Nephron (organoid): ENCODE measurements at regions not wholly inside any gene's neighbourhood (a gene's known extent, or its start where the extent isn't known, plus 50 kb on each side); places are given as distances from the start of the nearest gene placed in this dataset.

ENCODE experiments used
- H3K27ac Mint-ChIP-seq, 3 experiments: 2 replicates each; pipeline ENCODE4 v1.8.0; 2020; ENCODE audit warnings: mixed read lengths in 3 of 3, mild to moderate bottlenecking in 2 of 3, moderate library complexity in 1 of 3
- H3K27me3 Mint-ChIP-seq: 2 replicates; pipeline ENCODE4 v1.8.0; 2021; ENCODE audit warnings: low read depth, mild to moderate bottlenecking, moderate library complexity, mixed read lengths
- H3K36me3 Mint-ChIP-seq: 2 replicates; pipeline ENCODE4 v1.8.0; 2020; ENCODE audit warnings: low read depth, mixed read lengths
- H3K4me1 Mint-ChIP-seq: 2 replicates; pipeline ENCODE4 v1.8.0; 2020; ENCODE audit warnings: mixed read lengths
- H3K4me3 Mint-ChIP-seq, 3 experiments: 2 replicates each; pipeline ENCODE4 v1.8.0; 2020; ENCODE audit warnings: mild to moderate bottlenecking in 3 of 3, mixed read lengths in 3 of 3, moderate library complexity in 2 of 3
- H3K9me3 Mint-ChIP-seq: 2 replicates; pipeline ENCODE4 v1.8.0; 2020; ENCODE audit warnings: mixed read lengths
- TF ChIP-seq, protein P1 (sequence below), 3 experiments: fragments of 200-600 bp; sonication (generic); IDR thresholded peaks; one replicate each; pipeline ENCODE4 v1.5.0; 2021; ENCODE audit warnings: antibody characterized with exemption in 3 of 3; ENCODE audit not compliant: unreplicated experiment in 3 of 3

DNA sequence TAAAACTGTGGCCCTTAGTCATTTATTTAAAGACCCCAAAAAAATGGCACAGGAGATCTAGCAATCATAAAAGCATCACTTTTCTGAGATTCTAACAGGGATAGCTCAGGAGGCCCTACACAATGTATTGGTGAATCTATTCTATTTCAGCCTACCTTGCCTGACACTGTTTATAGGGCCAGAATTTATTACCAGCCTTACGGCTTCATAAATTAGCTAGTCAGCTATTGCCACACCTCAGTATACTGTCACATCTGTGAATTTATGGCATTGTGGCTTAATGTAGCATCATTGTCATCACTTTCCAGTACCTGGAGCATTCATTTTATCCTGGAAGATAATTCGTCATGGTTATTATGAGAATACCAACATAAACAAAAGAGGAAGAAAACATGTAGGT, 121.2 kb upstream of the ERG start:
- Mint-ChIP-seq H3K4me3 (no peak overlapping the region), H3K9me3 (no peaks in the 10 kb centered on the region), H3K36me3 (peaks cover 3% of the 10 kb centered on the region), H3K4me1 (peaks cover 9% of the 10 kb centered on the region), H3K27me3 (no peaks in the 10 kb centered on the region), H3K27ac (no peak overlapping the region)
- TF ChIP-seq, protein P1, sequence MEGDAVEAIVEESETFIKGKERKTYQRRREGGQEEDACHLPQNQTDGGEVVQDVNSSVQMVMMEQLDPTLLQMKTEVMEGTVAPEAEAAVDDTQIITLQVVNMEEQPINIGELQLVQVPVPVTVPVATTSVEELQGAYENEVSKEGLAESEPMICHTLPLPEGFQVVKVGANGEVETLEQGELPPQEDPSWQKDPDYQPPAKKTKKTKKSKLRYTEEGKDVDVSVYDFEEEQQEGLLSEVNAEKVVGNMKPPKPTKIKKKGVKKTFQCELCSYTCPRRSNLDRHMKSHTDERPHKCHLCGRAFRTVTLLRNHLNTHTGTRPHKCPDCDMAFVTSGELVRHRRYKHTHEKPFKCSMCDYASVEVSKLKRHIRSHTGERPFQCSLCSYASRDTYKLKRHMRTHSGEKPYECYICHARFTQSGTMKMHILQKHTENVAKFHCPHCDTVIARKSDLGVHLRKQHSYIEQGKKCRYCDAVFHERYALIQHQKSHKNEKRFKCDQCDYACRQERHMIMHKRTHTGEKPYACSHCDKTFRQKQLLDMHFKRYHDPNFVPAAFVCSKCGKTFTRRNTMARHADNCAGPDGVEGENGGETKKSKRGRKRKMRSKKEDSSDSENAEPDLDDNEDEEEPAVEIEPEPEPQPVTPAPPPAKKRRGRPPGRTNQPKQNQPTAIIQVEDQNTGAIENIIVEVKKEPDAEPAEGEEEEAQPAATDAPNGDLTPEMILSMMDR (IDR thresholded peaks at IDR 0.05; ENCODE audit: unreplicated experiment in 3 of 3) = no peak

DNA sequence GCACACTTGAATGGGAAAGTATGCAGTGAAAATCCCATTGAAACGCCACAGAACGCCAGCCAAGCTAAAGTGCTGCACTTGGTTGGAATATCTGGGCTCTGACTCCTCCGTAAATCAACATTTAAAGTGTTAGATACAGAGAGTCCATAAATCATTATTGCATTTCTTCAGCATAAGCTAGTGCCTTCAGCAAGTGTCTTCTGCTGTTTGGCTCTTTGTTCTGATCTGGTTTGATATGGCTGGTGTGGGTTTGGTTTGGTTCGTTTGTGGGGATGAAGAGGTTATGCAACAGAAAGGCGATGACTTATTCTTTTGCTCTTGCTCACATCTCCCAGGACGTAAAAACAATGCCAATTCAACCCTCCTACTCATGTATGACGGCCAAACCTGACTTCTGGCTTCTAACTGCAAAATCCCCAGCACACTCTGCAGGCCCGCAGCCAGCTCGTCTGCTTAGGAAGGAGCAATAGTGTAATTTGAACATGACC, 121.8 kb upstream of the ERG start:
- Mint-ChIP-seq H3K27me3 (no peaks in the 10 kb centered on the region), H3K9me3 (no peaks in the 10 kb centered on the region), H3K27ac (no peak overlapping the region), H3K4me3 (no peak overlapping the region), H3K4me1 (peaks cover 9% of the 10 kb centered on the region), H3K36me3 (peaks cover 3% of the 10 kb centered on the region)
- TF ChIP-seq, protein P1 (IDR thresholded peaks at IDR 0.05; ENCODE audit: unreplicated experiment in 3 of 3) = no peak

DNA sequence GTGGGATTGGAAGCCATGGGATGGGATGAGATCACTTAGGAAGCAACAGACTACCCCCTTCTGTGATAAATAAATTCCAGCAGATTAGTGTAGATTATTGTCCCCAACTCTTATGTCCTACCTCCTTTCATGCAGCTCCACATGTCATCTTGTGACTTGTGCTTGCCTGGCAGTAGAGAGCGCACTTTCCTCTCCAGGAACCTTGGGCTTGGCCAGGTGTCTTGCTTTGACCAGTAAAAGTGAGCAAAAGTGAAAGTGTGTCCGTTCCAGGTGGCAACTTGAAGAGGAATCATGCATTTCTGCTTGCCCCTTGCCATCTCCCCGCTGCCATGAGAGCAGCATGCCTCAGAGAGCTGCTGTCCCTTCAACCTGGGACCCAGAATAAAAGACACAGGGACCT, 122.9 kb upstream of the ERG start:
- Mint-ChIP-seq H3K4me3 (no peak overlapping the region), H3K4me1 (peaks cover 9% of the 10 kb centered on the region), H3K27ac (no peak overlapping the region), H3K27me3 (no peaks in the 10 kb centered on the region), H3K36me3 (peaks cover under 1% of the 10 kb centered on the region), H3K9me3 (no peaks in the 10 kb centered on the region)
- TF ChIP-seq, protein P1 (IDR thresholded peaks at IDR 0.05; ENCODE audit: unreplicated experiment in 3 of 3) = no peak

DNA sequence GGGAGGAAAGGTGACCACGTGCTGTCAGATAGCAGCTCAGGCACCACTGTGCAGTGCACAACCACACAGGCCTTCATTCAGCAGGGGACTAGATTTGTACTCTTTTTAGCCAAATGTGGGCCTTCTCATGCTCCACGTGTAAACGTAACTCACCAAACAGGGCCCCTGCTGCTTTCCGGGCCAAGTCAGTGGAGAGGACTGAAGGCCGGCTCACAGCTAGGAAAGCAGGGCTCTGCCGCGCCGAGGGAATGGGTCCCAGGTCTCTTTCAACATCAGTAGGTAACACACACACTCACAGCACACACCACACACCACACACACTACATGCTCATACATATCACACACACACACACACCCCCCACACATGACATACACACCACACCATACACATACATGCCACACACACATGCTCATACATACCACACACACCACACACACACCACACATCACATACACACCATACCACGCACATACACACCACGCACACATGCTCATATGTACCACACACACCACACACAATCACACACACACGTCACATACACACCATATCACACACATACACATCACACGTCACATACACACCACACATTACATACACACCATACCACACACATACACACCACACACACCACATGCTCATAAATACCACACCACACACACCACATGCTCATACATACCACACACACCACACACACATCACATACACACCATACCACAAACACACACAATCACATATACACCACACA, 124.0 kb upstream of the ERG start:
- H3K4me1 Mint-ChIP-seq = peaks cover 9% of the 10 kb centered on the region
- H3K4me3 Mint-ChIP-seq = no peak overlapping the region
- H3K27ac Mint-ChIP-seq = no peak overlapping the region
- no peaks in the 10 kb centered on the region for H3K27me3 Mint-ChIP-seq
- no peaks in the 10 kb centered on the region for H3K9me3 Mint-ChIP-seq
- TF ChIP-seq, protein P1 (IDR thresholded peaks at IDR 0.05; ENCODE audit: unreplicated experiment in 3 of 3) = no peak
- H3K36me3 Mint-ChIP-seq = no peaks in the 10 kb centered on the region

DNA sequence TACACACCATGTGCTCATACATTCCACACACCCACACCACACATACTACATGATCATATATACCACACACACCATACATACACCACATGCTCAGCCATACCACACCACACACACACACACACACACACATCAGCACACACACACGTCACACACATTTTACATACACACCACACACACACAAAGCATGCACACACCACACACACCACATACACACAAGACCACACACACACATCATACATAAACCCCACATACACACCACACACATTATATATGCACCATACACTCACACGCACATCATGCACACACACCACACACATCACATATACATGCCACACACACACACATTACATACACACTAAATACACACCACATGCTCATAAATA, 124.5 kb upstream of the ERG start:
- TF ChIP-seq, protein P1 (IDR thresholded peaks at IDR 0.05; ENCODE audit: unreplicated experiment in 3 of 3) = no peak
- no peak overlapping the region for H3K27ac Mint-ChIP-seq
- H3K9me3 Mint-ChIP-seq = no peaks in the 10 kb centered on the region

DNA sequence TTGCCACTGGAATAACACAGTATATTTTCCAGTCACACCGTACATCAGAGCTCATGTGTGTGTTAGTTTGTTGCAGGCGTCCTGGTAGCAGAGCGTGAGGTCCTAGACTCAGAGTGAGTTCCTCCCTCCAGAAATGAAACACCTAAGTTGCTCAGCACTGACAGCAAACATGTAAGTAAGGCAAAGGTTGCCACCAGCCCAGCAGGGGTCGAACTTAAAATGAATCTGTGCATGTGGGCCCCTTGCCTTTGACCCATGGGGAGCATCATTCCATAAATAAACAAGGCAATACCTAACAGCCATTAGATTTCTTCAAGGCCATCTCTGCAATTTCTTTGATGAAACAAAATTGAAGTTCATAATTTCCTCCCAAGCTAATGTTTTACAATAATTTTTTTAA, 125.3 kb upstream of the ERG start:
- Mint-ChIP-seq H3K9me3 (peaks cover 4% of the 10 kb centered on the region), H3K36me3 (no peaks in the 10 kb centered on the region), H3K4me3 (no peak overlapping the region), H3K4me1 (peaks cover 9% of the 10 kb centered on the region), H3K27me3 (no peaks in the 10 kb centered on the region), H3K27ac (no peak overlapping the region)
- TF ChIP-seq, protein P1 (IDR thresholded peaks at IDR 0.05; ENCODE audit: unreplicated experiment in 3 of 3) = no peak

More for the DNA sequence above, 124.5 kb upstream of the ERG start:
- peaks cover 9% of the 10 kb centered on the region for H3K4me1 Mint-ChIP-seq
- H3K4me3 Mint-ChIP-seq = no peak overlapping the region
- H3K36me3 Mint-ChIP-seq = no peaks in the 10 kb centered on the region
- H3K27me3 Mint-ChIP-seq = no peaks in the 10 kb centered on the region
